WTC11 (cell line): ENCODE measurements at regions not wholly inside any gene's neighbourhood (a gene's known extent, or its start where the extent isn't known, plus 50 kb on each side); places are given as distances from the start of the nearest gene placed in this dataset.

Experiments
- ATAC-seq: fragments of 200-7000 bp; cut with Tn5 transposase; 2 replicates; pipeline ENCODE4 v1.10.0; 2021; ENCODE audit warnings: mild to moderate bottlenecking, moderate library complexity
- CTCF ChIA-PET: fragments of 300-600 bp; sonication (Branson Sonifier 250); formaldehyde crosslinking; loops from one replicate; lab custom pipeline; 2021; ENCODE audit warnings: antibody characterized with exemption; lab: Charles Lee
- POLR2A ChIA-PET: fragments of 350-600 bp; sonication (Branson Sonifier 250); formaldehyde crosslinking; loops from one replicate; lab custom pipeline; 2021; ENCODE audit warnings: antibody characterized with exemption; lab: Charles Lee
- DNase-seq: peaks from one replicate; pipeline ENCODE4 v3.0.0; 2021; ENCODE audit warnings: low spot score
- H3K27ac Mint-ChIP-seq: 2 replicates; pipeline ENCODE4 v1.8.0; 2021; ENCODE audit warnings: mixed read lengths
- H3K27me3 Mint-ChIP-seq: 2 replicates; pipeline ENCODE4 v1.8.0; 2021; ENCODE audit warnings: low read depth, mild to moderate bottlenecking, moderate library complexity, mixed read lengths
- H3K36me3 Mint-ChIP-seq: 2 replicates; pipeline ENCODE4 v1.8.0; 2021; ENCODE audit warnings: mixed read lengths
- H3K4me1 Mint-ChIP-seq: 2 replicates; pipeline ENCODE4 v1.8.0; 2022; ENCODE audit warnings: mixed read lengths
- H3K4me3 Mint-ChIP-seq: 2 replicates; pipeline ENCODE4 v1.8.0; 2021; ENCODE audit warnings: mild to moderate bottlenecking, moderate library complexity, mixed read lengths
- H3K9me3 Mint-ChIP-seq: 2 replicates; pipeline ENCODE4 v1.8.0; 2021; ENCODE audit warnings: mixed read lengths
- FOXP1 ChIP-seq: sonication (generic); formaldehyde crosslinking; IDR thresholded peaks from 2 replicates; pipeline ENCODE4 v1.8.0; 2022; ENCODE audit warnings: missing genetic modification reagents, mild to moderate bottlenecking, moderate library complexity, borderline replicate concordance
- JAZF1 ChIP-seq: fragments of 250-450 bp; sonication (Bioruptor Pico); IDR thresholded peaks from 2 replicates; pipeline ENCODE4 v1.9.0; 2021; ENCODE audit warnings: moderate library complexity, mild to moderate bottlenecking, inconsistent platforms
- NR1H2 ChIP-seq: sonication (generic); formaldehyde crosslinking; IDR thresholded peaks from 2 replicates; pipeline ENCODE4 v1.9.0; 2021; ENCODE audit warnings: mild to moderate bottlenecking, moderate library complexity, missing genetic modification reagents
- PRRX2 ChIP-seq: fragments of 250-450 bp; sonication (Bioruptor Pico); IDR thresholded peaks from 2 replicates; pipeline ENCODE4 v1.8.0; 2021; ENCODE audit warnings: mild to moderate bottlenecking
- RELA ChIP-seq: sonication (generic); formaldehyde crosslinking; IDR thresholded peaks from 2 replicates; pipeline ENCODE4 v1.8.1; 2022; ENCODE audit warnings: missing genetic modification reagents, mild to moderate bottlenecking, borderline replicate concordance
- SOX15 ChIP-seq: fragments of 250-450 bp; sonication (Bioruptor Pico); IDR thresholded peaks from 2 replicates; pipeline ENCODE4 v1.9.0; 2021; ENCODE audit warnings: mild to moderate bottlenecking
- ZNF121 ChIP-seq: sonication (generic); formaldehyde crosslinking; IDR thresholded peaks from 2 replicates; pipeline ENCODE4 v1.8.0; 2023; ENCODE audit warnings: missing genetic modification reagents
- ZNF263 ChIP-seq: sonication (generic); formaldehyde crosslinking; IDR thresholded peaks from 2 replicates; pipeline ENCODE4 v1.8.1; 2022; ENCODE audit warnings: low read depth, mild to moderate bottlenecking, moderate library complexity, missing genetic modification reagents
- ZNF317 ChIP-seq: sonication (generic); formaldehyde crosslinking; IDR thresholded peaks from 2 replicates; pipeline ENCODE4 v1.8.1; 2023; ENCODE audit warnings: low read depth, mild to moderate bottlenecking, moderate library complexity, missing genetic modification reagents, borderline replicate concordance
- ZNF396 ChIP-seq: fragments of 250-450 bp; sonication (Bioruptor Pico); IDR thresholded peaks from 2 replicates; pipeline ENCODE4 v1.8.0; 2021; ENCODE audit warnings: mild to moderate bottlenecking, moderate library complexity, borderline replicate concordance
- ZNF423 ChIP-seq: fragments of 250-450 bp; sonication (Bioruptor Pico); IDR thresholded peaks from 2 replicates; pipeline ENCODE4 v2.1.2; 2022; ENCODE audit warnings: mild to moderate bottlenecking, moderate library complexity
- TF ChIP-seq, protein P1 (sequence below): sonication (generic); formaldehyde crosslinking; IDR thresholded peaks from 2 replicates; pipeline ENCODE4 v1.8.1; 2022; ENCODE audit warnings: missing genetic modification reagents, borderline replicate concordance
- TF ChIP-seq, protein P2 (sequence below): fragments of 250-450 bp; sonication (Bioruptor Pico); IDR thresholded peaks from 2 replicates; pipeline ENCODE4 v1.9.0; 2021; ENCODE audit warnings: mild to moderate bottlenecking
- TF ChIP-seq, protein P3 (sequence below): sonication (generic); formaldehyde crosslinking; conservative IDR thresholded peaks from 2 replicates; pipeline ENCODE4 v1.8.1; 2023; ENCODE audit warnings: mild to moderate bottlenecking, low read depth, missing genetic modification reagents, moderate library complexity
- TF ChIP-seq, protein P4 (sequence below): fragments of 250-450 bp; sonication (Bioruptor Pico); IDR thresholded peaks from 2 replicates; pipeline ENCODE4 v2.1.2; 2022; ENCODE audit warnings: mild to moderate bottlenecking, moderate library complexity
- TF ChIP-seq, protein P5 (sequence below): sonication (generic); formaldehyde crosslinking; IDR thresholded peaks from 2 replicates; pipeline ENCODE4 v1.8.1; 2022; ENCODE audit warnings: low read depth, mild to moderate bottlenecking, moderate library complexity, missing genetic modification reagents, borderline replicate concordance

DNA sequence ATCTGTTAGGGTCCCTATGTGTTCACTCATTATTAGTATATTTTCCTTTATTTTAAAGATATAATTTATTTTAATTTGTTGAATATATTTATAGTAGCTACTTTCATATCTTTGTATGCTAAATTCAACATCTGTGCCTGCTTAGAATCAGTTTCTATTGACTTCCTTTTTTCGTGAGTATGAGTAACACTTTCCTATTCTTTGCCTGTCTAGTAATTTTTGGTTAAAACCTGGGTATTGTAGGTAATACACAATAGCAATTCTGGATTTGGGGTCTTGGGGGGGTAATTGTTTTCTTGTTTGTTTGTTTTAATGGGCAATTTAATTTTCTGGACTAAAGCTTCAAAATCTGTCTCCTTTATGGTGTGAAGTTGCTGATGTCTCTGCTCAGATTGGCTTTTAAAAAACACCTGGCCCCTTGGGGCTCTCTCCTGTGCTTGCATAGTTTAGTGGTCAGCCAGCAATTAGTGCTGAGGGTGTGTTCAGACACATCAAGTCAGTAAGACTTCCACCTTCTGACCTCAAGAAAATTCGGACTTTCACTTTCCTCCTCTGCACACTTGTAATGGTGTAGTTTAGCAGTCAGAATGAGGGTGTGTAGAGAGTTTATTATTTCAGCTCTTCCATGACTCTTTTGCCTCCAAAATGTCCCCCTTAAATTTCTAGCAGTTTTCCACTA is 124.4 kb upstream of the MAP1B start (continued):
- TF ChIP-seq, protein P1, sequence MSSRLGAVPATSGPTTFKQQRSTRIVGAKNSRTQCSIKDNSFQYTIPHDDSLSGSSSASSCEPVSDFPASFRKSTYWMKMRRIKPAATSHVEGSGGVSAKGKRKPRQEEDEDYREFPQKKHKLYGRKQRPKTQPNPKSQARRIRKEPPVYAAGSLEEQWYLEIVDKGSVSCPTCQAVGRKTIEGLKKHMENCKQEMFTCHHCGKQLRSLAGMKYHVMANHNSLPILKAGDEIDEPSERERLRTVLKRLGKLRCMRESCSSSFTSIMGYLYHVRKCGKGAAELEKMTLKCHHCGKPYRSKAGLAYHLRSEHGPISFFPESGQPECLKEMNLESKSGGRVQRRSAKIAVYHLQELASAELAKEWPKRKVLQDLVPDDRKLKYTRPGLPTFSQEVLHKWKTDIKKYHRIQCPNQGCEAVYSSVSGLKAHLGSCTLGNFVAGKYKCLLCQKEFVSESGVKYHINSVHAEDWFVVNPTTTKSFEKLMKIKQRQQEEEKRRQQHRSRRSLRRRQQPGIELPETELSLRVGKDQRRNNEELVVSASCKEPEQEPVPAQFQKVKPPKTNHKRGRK (CRISPR knock-in tag): no peak
- TF ChIP-seq, protein P2, sequence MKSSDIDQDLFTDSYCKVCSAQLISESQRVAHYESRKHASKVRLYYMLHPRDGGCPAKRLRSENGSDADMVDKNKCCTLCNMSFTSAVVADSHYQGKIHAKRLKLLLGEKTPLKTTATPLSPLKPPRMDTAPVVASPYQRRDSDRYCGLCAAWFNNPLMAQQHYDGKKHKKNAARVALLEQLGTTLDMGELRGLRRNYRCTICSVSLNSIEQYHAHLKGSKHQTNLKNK: no peak
- no peak for TF ChIP-seq RELA (CRISPR knock-in tag)
- TF ChIP-seq, protein P3, sequence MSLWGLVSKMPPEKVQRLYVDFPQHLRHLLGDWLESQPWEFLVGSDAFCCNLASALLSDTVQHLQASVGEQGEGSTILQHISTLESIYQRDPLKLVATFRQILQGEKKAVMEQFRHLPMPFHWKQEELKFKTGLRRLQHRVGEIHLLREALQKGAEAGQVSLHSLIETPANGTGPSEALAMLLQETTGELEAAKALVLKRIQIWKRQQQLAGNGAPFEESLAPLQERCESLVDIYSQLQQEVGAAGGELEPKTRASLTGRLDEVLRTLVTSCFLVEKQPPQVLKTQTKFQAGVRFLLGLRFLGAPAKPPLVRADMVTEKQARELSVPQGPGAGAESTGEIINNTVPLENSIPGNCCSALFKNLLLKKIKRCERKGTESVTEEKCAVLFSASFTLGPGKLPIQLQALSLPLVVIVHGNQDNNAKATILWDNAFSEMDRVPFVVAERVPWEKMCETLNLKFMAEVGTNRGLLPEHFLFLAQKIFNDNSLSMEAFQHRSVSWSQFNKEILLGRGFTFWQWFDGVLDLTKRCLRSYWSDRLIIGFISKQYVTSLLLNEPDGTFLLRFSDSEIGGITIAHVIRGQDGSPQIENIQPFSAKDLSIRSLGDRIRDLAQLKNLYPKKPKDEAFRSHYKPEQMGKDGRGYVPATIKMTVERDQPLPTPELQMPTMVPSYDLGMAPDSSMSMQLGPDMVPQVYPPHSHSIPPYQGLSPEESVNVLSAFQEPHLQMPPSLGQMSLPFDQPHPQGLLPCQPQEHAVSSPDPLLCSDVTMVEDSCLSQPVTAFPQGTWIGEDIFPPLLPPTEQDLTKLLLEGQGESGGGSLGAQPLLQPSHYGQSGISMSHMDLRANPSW: no peak

DNA sequence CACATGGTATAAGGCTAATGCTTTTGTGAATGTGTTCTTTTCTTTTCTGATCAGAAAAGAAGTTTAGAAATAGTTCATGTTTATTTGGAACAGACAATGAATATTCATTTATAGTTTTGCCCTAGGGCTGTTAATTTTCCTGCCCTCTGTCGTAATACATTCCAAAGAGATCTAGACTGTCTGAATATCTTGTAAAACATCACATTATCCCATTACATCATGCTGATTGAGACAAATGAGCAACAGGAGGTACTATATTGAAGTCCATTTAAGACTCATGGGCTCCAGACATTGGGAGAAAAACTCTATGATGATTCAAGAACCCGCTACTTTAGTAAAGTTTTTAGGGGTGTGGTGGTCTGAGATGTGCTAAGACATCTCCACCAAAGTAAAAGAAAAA is 121.2 kb upstream of the MAP1B start:
- CTCF ChIA-PET: no interaction called here
- H3K27me3 Mint-ChIP-seq: no peaks in the 10 kb centered on the region; the same call in none of the 2 replicates
- no peak for ATAC-seq
- DNase-seq: no peak
- TF ChIP-seq PRRX2 (CRISPR knock-in tag): no peak
- TF ChIP-seq ZNF317 (CRISPR knock-in tag): no peak
- TF ChIP-seq NR1H2: no peak
- TF ChIP-seq ZNF263 (CRISPR knock-in tag): no peak
- TF ChIP-seq JAZF1 (CRISPR knock-in tag): no peak
- TF ChIP-seq, protein P4, sequence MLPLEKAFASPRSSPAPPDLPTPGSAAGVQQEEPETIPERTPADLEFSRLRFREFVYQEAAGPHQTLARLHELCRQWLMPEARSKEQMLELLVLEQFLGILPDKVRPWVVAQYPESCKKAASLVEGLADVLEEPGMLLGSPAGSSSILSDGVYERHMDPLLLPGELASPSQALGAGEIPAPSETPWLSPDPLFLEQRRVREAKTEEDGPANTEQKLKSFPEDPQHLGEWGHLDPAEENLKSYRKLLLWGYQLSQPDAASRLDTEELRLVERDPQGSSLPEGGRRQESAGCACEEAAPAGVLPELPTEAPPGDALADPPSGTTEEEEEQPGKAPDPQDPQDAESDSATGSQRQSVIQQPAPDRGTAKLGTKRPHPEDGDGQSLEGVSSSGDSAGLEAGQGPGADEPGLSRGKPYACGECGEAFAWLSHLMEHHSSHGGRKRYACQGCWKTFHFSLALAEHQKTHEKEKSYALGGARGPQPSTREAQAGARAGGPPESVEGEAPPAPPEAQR (CRISPR knock-in tag): no peak
- TF ChIP-seq ZNF396 (CRISPR knock-in tag): no peak
- TF ChIP-seq ZNF121 (CRISPR knock-in tag): no peak
- TF ChIP-seq FOXP1 (CRISPR knock-in tag): no peak
- TF ChIP-seq ZNF423 (CRISPR knock-in tag): no peak
- TF ChIP-seq, protein P3: no peak
- TF ChIP-seq, protein P5, sequence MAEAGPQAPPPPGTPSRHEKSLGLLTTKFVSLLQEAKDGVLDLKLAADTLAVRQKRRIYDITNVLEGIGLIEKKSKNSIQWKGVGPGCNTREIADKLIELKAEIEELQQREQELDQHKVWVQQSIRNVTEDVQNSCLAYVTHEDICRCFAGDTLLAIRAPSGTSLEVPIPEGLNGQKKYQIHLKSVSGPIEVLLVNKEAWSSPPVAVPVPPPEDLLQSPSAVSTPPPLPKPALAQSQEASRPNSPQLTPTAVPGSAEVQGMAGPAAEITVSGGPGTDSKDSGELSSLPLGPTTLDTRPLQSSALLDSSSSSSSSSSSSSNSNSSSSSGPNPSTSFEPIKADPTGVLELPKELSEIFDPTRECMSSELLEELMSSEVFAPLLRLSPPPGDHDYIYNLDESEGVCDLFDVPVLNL (CRISPR knock-in tag): no peak
- no peak for TF ChIP-seq SOX15 (CRISPR knock-in tag)
- H3K4me3 Mint-ChIP-seq: no peak overlapping the region
- no peaks in the 10 kb centered on the region for H3K4me1 Mint-ChIP-seq
- POLR2A ChIA-PET: no interaction called here
- H3K36me3 Mint-ChIP-seq: 0 out of 2 replicates have a peak, but pooled peaks cover 9% of the 10 kb centered on the region
- H3K27ac Mint-ChIP-seq: no peak overlapping the region
- peaks cover 27% of the 10 kb centered on the region for H3K9me3 Mint-ChIP-seq
